ENCODE measurements at regions not wholly inside any gene's neighbourhood (a gene's known extent, or its start where the extent isn't known, plus 50 kb on each side); places are given as distances from the start of the nearest gene placed in this dataset.

GRCh38 chr10:23742807-23743206 is 303.9 kb downstream of the OTUD1 start:
- no peak overlapping the region for H3K27ac ChIP-seq
- no peak for TF ChIP-seq ZFX (IDR thresholded peaks at IDR 0.05; ENCODE audit: borderline replicate concordance)

- no peak for TF ChIP-seq CTCF (IDR thresholded peaks at IDR 0.05)
- no peak for TF ChIP-seq ZFX (IDR thresholded peaks at IDR 0.05; ENCODE audit: borderline replicate concordance)
- no peak overlapping the region for H3K27ac ChIP-seq
Measured at GRCh38 chr10:23754179-23754578, 315.3 kb downstream of the OTUD1 start.

GRCh38 chr10:23754941-23755340 is 316.1 kb downstream of the OTUD1 start:
- no peak for TF ChIP-seq CTCF (IDR thresholded peaks at IDR 0.05)
- no peak for TF ChIP-seq ZFX (IDR thresholded peaks at IDR 0.05; ENCODE audit: borderline replicate concordance)
- H3K27ac ChIP-seq: no peak overlapping the region

- no peak overlapping the region for H3K27ac ChIP-seq
- no peak for TF ChIP-seq CTCF (IDR thresholded peaks at IDR 0.05)
- TF ChIP-seq ZFX (IDR thresholded peaks at IDR 0.05; ENCODE audit: borderline replicate concordance): no peak
Measured at GRCh38 chr10:23755556-23755955, 316.7 kb downstream of the OTUD1 start.

- TF ChIP-seq ZFX (IDR thresholded peaks at IDR 0.05; ENCODE audit: borderline replicate concordance) (no peak), CTCF (IDR thresholded peaks at IDR 0.05) (no peak)
- H3K27ac ChIP-seq: no peak overlapping the region
Measured at GRCh38 chr10:23768281-23768680, 329.4 kb downstream of the OTUD1 start.

- TF ChIP-seq ZFX (IDR thresholded peaks at IDR 0.05; ENCODE audit: borderline replicate concordance): no peak
- TF ChIP-seq CTCF (IDR thresholded peaks at IDR 0.05): no peak
- H3K27ac ChIP-seq: no peak overlapping the region
Measured at GRCh38 chr10:23777153-23777552, 338.3 kb downstream of the OTUD1 start.

- no peak overlapping the region for H3K27ac ChIP-seq
- TF ChIP-seq ZFX (IDR thresholded peaks at IDR 0.05; ENCODE audit: borderline replicate concordance): no peak
- no peak for TF ChIP-seq CTCF (IDR thresholded peaks at IDR 0.05)
Measured at GRCh38 chr10:23779301-23779700, 340.4 kb downstream of the OTUD1 start.

- H3K27ac ChIP-seq: no peak overlapping the region
- TF ChIP-seq ZFX (IDR thresholded peaks at IDR 0.05; ENCODE audit: borderline replicate concordance): no peak
- no peak for TF ChIP-seq CTCF (IDR thresholded peaks at IDR 0.05)
Measured at GRCh38 chr10:23780331-23780730, 341.5 kb downstream of the OTUD1 start.

Measured in 22Rv1 (cell line).